A549 (cell line): ENCODE measurements at regions not wholly inside any gene's neighbourhood (a gene's known extent, or its start where the extent isn't known, plus 50 kb on each side); places are given as distances from the start of the nearest gene placed in this dataset.

Source experiments
- ATAC-seq, 2 experiments: fragments of 200-7000 bp in 1 of 2; fragments of >200 bp in 1 of 2; cut with Nextera tagmentation in 1 of 2; cut with Tn5 transposase in 1 of 2; 3 replicates each; pipeline versions ENCODE4 v1.8.0 to v1.9.1; 2018 to 2020; ENCODE audit warnings: mild to moderate bottlenecking in 1 of 2, moderate library complexity in 1 of 2
- CTCF ChIA-PET: fragments of 300-600 bp; sonication (Branson Sonifier 250); formaldehyde crosslinking; extraction: SDS; loops from one replicate; lab custom pipeline; 2021; ENCODE audit warnings: antibody characterized with exemption, inconsistent platforms; lab: Yijun Ruan, JAX
- POLR2A ChIA-PET: fragments of 350-600 bp; formaldehyde crosslinking; extraction: SDS; loops from one replicate; lab custom pipeline; 2021; ENCODE audit warnings: antibody characterized with exemption, inconsistent platforms; lab: Yijun Ruan, JAX
- DNase-seq, 2 experiments: peaks; one replicate each; pipeline versions ENCODE4 v3.0.0 to v3.0.0-alpha.2; 2011 to 2016; ENCODE audit warnings: low read depth in 1 of 2, low spot score in 1 of 2
- FAIRE-seq: peaks from 2 replicates; lab custom pipeline; 2011; peaks lifted over from hg19 to GRCh38; lab: Jason Lieb, UNC
- H3K27ac ChIP-seq, 2 experiments: fragments of >200 bp; sonication (Bioruptor Twin); formaldehyde crosslinking; 3 replicates each; pipeline ENCODE4 v1.5.1; 2016 to 2017
- H3K4me1 ChIP-seq: fragments of >200 bp; sonication (Bioruptor Twin); formaldehyde crosslinking; 3 replicates; pipeline ENCODE4 v1.6.1; 2016
- H3K4me2 ChIP-seq: fragments of >200 bp; sonication (Bioruptor Twin); formaldehyde crosslinking; 3 replicates; pipeline ENCODE4 v1.6.1; 2016
- H3K4me3 ChIP-seq: fragments of >200 bp; sonication (Bioruptor Twin); formaldehyde crosslinking; 3 replicates; pipeline ENCODE4 v1.5.1; 2016
- H3K9me3 ChIP-seq: fragments of >200 bp; sonication (Bioruptor Twin); formaldehyde crosslinking; 3 replicates; pipeline ENCODE4 v1.6.1; 2016
- BHLHE40 ChIP-seq: IDR thresholded peaks from 2 replicates; pipeline ENCODE4 v1.6.1; 2012; ENCODE audit warnings: low read depth, low read length, inconsistent platforms
- CBX8 ChIP-seq: fragments of 200-600 bp; sonication (generic); IDR thresholded peaks from 2 replicates; pipeline ENCODE4 v1.6.1; 2016
- E2F6 ChIP-seq: IDR thresholded peaks from 2 replicates; pipeline ENCODE4 v1.6.1; 2012; ENCODE audit warnings: low read depth, borderline replicate concordance
- EHF ChIP-seq: fragments of 250-450 bp; sonication (Bioruptor Pico); IDR thresholded peaks from 2 replicates; pipeline ENCODE4 v1.5.0; 2020; ENCODE audit warnings: mild to moderate bottlenecking
- EHMT2 ChIP-seq: fragments of 200-600 bp; sonication (generic); IDR thresholded peaks from 2 replicates; pipeline ENCODE4 v1.6.1; 2016; ENCODE audit warnings: antibody characterized with exemption, low read depth, mild to moderate bottlenecking, moderate library complexity
- ELK1 ChIP-seq: fragments of 150-350 bp; IDR thresholded peaks from 2 replicates; pipeline ENCODE4 v1.6.1; 2014; ENCODE audit warnings: low read depth, mild to moderate bottlenecking, low read length
- EP300 ChIP-seq, 2 experiments: fragments of >200 bp; sonication (Bioruptor Twin); formaldehyde crosslinking; IDR thresholded peaks; 2 replicates in 1 of 2; 3 replicates in 1 of 2; pipeline ENCODE4 v1.6.1; 2016 to 2017
- FOSL2 ChIP-seq, 2 experiments: fragments of 450-650 bp in 1 of 2; fragments of >200 bp in 1 of 2; sonication (Bioruptor Twin) in 1 of 2; formaldehyde crosslinking; IDR thresholded peaks; 2 replicates each; pipeline versions ENCODE4 v1.5.0 to v1.6.1; 2016 to 2020; ENCODE audit warnings: mild to moderate bottlenecking in 1 of 2, moderate library complexity in 1 of 2
- FOXS1 ChIP-seq: fragments of 250-450 bp; sonication (Bioruptor Pico); IDR thresholded peaks from 2 replicates; pipeline ENCODE4 v1.5.0; 2020; ENCODE audit warnings: mild to moderate bottlenecking, moderate library complexity
- GATA3 ChIP-seq: IDR thresholded peaks from 2 replicates; pipeline ENCODE4 v1.6.1; 2012; ENCODE audit warnings: borderline replicate concordance
- HES2 ChIP-seq: fragments of >200 bp; sonication (Bioruptor Twin); formaldehyde crosslinking; IDR thresholded peaks from 2 replicates; pipeline ENCODE4 v1.6.1; 2016
- HOXB13 ChIP-seq: fragments of 250-450 bp; sonication (Bioruptor Pico); IDR thresholded peaks from 2 replicates; pipeline ENCODE4 v1.5.0; 2020; ENCODE audit warnings: low read depth, mild to moderate bottlenecking, moderate library complexity
- HOXB5 ChIP-seq: fragments of 250-450 bp; sonication (Bioruptor Pico); IDR thresholded peaks from 2 replicates; pipeline ENCODE4 v1.5.0; 2020; ENCODE audit warnings: mild to moderate bottlenecking, moderate library complexity
- JUNB ChIP-seq: fragments of >200 bp; sonication (Bioruptor Twin); formaldehyde crosslinking; IDR thresholded peaks from 2 replicates; pipeline ENCODE4 v1.6.1; 2016
- KDM5A ChIP-seq: fragments of 200-600 bp; sonication (generic); IDR thresholded peaks from 2 replicates; pipeline ENCODE4 v1.6.1; 2016; ENCODE audit warnings: antibody characterized with exemption, mild to moderate bottlenecking
- MAZ ChIP-seq: fragments of 150-350 bp; IDR thresholded peaks from 2 replicates; pipeline ENCODE4 v1.6.1; 2014; ENCODE audit warnings: antibody characterized with exemption, low read depth, low read length, borderline replicate concordance
- NPAS2 ChIP-seq: fragments of 250-450 bp; sonication (Bioruptor Pico); IDR thresholded peaks from 2 replicates; pipeline ENCODE4 v1.8.0; 2022; ENCODE audit warnings: mild to moderate bottlenecking, moderate library complexity, borderline replicate concordance
- NR3C1 ChIP-seq: fragments of >200 bp; sonication (Bioruptor Twin); formaldehyde crosslinking; IDR thresholded peaks from 3 replicates; pipeline ENCODE4 v1.6.1; 2017
- PBX3 ChIP-seq: IDR thresholded peaks from 2 replicates; pipeline ENCODE4 v1.6.1; 2012
- POLR2A ChIP-seq: IDR thresholded peaks from 2 replicates; pipeline ENCODE4 v1.6.1; 2012; ENCODE audit warnings: mild to moderate bottlenecking, low read length
- POLR2AphosphoS2 ChIP-seq: conservative IDR thresholded peaks from 2 replicates; pipeline ENCODE4 v1.6.1; 2012; ENCODE audit warnings: low read length, improper control_type of control experiment, inconsistent platforms
- RAD21 ChIP-seq, 2 experiments: fragments of >200 bp in 1 of 2; sonication (Bioruptor Twin) in 1 of 2; formaldehyde crosslinking in 1 of 2; IDR thresholded peaks in 1 of 2; conservative IDR thresholded peaks in 1 of 2; 2 replicates in 1 of 2; 3 replicates in 1 of 2; pipeline ENCODE4 v1.6.1; 2012 to 2018; ENCODE audit warnings: inconsistent platforms in 1 of 2
- RCOR1 ChIP-seq: fragments of 150-350 bp; IDR thresholded peaks from 2 replicates; pipeline ENCODE4 v1.6.1; 2014; ENCODE audit warnings: antibody characterized with exemption, low read length, low read depth
- REST ChIP-seq: fragments of 200-600 bp; sonication (generic); IDR thresholded peaks from 2 replicates; pipeline ENCODE4 v1.6.1; 2016; ENCODE audit warnings: antibody characterized with exemption, mild to moderate bottlenecking, moderate library complexity
- RFX5 ChIP-seq: fragments of 450-650 bp; IDR thresholded peaks from 2 replicates; pipeline ENCODE4 v1.7.1; 2014; ENCODE audit warnings: antibody characterized with exemption, mild to moderate bottlenecking, moderate library complexity
- RNF2 ChIP-seq: fragments of 200-600 bp; sonication (generic); IDR thresholded peaks from 2 replicates; pipeline ENCODE4 v1.6.1; 2016; ENCODE audit warnings: low read depth, mild to moderate bottlenecking, antibody characterized with exemption, moderate library complexity, borderline replicate concordance
- SMC3 ChIP-seq: fragments of >200 bp; sonication (Bioruptor Twin); formaldehyde crosslinking; IDR thresholded peaks from 3 replicates; pipeline ENCODE4 v1.6.1; 2018; ENCODE audit warnings: inconsistent platforms
- SREBF2 ChIP-seq: fragments of 450-650 bp; IDR thresholded peaks from 2 replicates; pipeline ENCODE4 v1.6.1; 2014; ENCODE audit warnings: mild to moderate bottlenecking, moderate library complexity
- TFCP2L1 ChIP-seq: fragments of 250-450 bp; sonication (Bioruptor Pico); IDR thresholded peaks from 2 replicates; pipeline ENCODE4 v1.5.0; 2021; ENCODE audit warnings: mild to moderate bottlenecking
- WGBS: methylation state at CpG from one replicate; pipeline ENCODE4 v1.1.6; 2017; ENCODE audit errors: missing lambda C conversion rate; 5-methylcytosine and 5-hydroxymethylcytosine counted together

- CTCF ChIA-PET: interaction anchor here (2.6 kb wide), 1 partner anchor 38 kb away, joined by 8 read pairs; no protein-coding TSS in a partner anchor
- H3K9me3 ChIP-seq: no peaks in the 10 kb centered on the region
- FAIRE-seq (no peak), DNase-seq (no peak), ATAC-seq (no peak)
- H3K4me1 ChIP-seq: no peaks in the 10 kb centered on the region
- POLR2A ChIA-PET: no interaction called here
- no peak overlapping the region for H3K27ac ChIP-seq
- TF ChIP-seq RFX5 (no peak), GATA3 (no peak), HOXB5 (CRISPR knock-in tag) (no peak), NPAS2 (CRISPR knock-in tag) (no peak)
- no peak overlapping the region for H3K4me3 ChIP-seq
- WGBS: 15% methylated on average over 1 of the region's 1 CpG
- H3K4me2 ChIP-seq: no peak overlapping the region
Measured at GRCh38 chr9:100639854-100640253, 62.0 kb downstream of the CAVIN4 start.

- POLR2A ChIA-PET: no interaction called here
- TF ChIP-seq EP300 (IDR thresholded peaks at IDR 0.05) (no peak), KDM5A (no peak), RAD21 (conservative IDR thresholded peaks at IDR 0.05 in 1 of 2, IDR thresholded peaks at IDR 0.05 in 1 of 2) (no peak), HOXB5 (CRISPR knock-in tag) (no peak), FOSL2 (IDR thresholded peaks at IDR 0.05) (no peak), FOSL2 (CRISPR knock-in tag; IDR thresholded peaks at IDR 0.05) (no peak), SREBF2 (no peak), RCOR1 (no peak), HES2 (no peak), RFX5 (no peak), POLR2A (no peak), JUNB (no peak), CBX8 (no peak), E2F6 (no peak), ELK1 (no peak), EHMT2 (no peak), NR3C1 (no peak), HOXB13 (CRISPR knock-in tag) (no peak), TFCP2L1 (CRISPR knock-in tag) (no peak), SMC3 (no peak)
- TF ChIP-seq, all 56 proteins: peak for 0
- WGBS: 19% methylated on average over 5 of the region's 5 CpGs
- Histone ChIP-seq H3K4me3 (no peak overlapping the region), H3K27ac (no peak overlapping the region), H3K9me3 (no peaks in the 10 kb centered on the region), H3K4me1 (no peaks in the 10 kb centered on the region), H3K4me2 (no peak overlapping the region)
- CTCF ChIA-PET: interaction anchor here (1.2 to 2.6 kb wide), 3 partner anchors 33 to 454 kb away, joined by 3 to 8 read pairs (median 4); no protein-coding TSS in a partner anchor
- FAIRE-seq: no peak
- DNase-seq: no peak
- ATAC-seq: no peak
Measured at GRCh38 chr9:100640447-100641050, 62.7 kb downstream of the CAVIN4 start.

GRCh38 chr9:100641166-100641565 is 63.3 kb downstream of the CAVIN4 start:
- Histone ChIP-seq H3K9me3 (no peaks in the 10 kb centered on the region), H3K4me3 (no peak overlapping the region), H3K4me2 (no peak overlapping the region), H3K4me1 (no peaks in the 10 kb centered on the region), H3K27ac (no peak overlapping the region)
- ATAC-seq: no peak
- no peak for FAIRE-seq
- TF ChIP-seq REST (no peak), GATA3 (no peak), FOXS1 (CRISPR knock-in tag) (no peak), RNF2 (no peak), EHF (CRISPR knock-in tag) (no peak), MAZ (no peak), BHLHE40 (no peak), POLR2AphosphoS2 (no peak), PBX3 (no peak), SREBF2 (no peak)
- 20% methylated on average over 2 of the region's 2 CpGs for WGBS
- CTCF ChIA-PET: interaction anchor here (1.2 to 2.6 kb wide), 3 partner anchors 33 to 454 kb away, joined by 3 to 8 read pairs (median 4); no protein-coding TSS in a partner anchor
- POLR2A ChIA-PET: no interaction called here
- no peak for DNase-seq
